Vagina (tissue), 2 donors: ENCODE measurements at regions not wholly inside any gene's neighbourhood (a gene's known extent, or its start where the extent isn't known, plus 50 kb on each side); places are given as distances from the start of the nearest gene placed in this dataset.

ENCODE experiments used
- DNase-seq, 2 donors: peaks; one replicate each; pipeline ENCODE4 v3.0.0-alpha.2; 2017; ENCODE audit errors: extremely low spot score in 2 of 2
- H3K27ac ChIP-seq: fragments of 200-600 bp; sonication (generic); one replicate; pipeline ENCODE4 v1.5.1; 2019
- H3K27me3 ChIP-seq: fragments of 200-600 bp; sonication (generic); one replicate; pipeline ENCODE4 v1.5.1; 2019
- H3K36me3 ChIP-seq, 2 donors: fragments of 200-600 bp; sonication (generic); one replicate each; pipeline ENCODE4 v1.5.1; 2017 to 2019
- H3K4me1 ChIP-seq: fragments of 200-600 bp; sonication (generic); one replicate; pipeline ENCODE4 v1.5.1; 2019
- H3K4me3 ChIP-seq, 2 donors: fragments of 200-600 bp; sonication (generic); 1 replicate in 1 of 2; 2 replicates in 1 of 2; pipeline ENCODE4 v1.5.1; 2016 to 2019
- H3K9me3 ChIP-seq: fragments of 200-600 bp; sonication (generic); one replicate; pipeline ENCODE4 v1.5.1; 2019
- CTCF ChIP-seq, 3 experiments: fragments of 450-650 bp in 2 of 3; fragments of 200-600 bp in 1 of 3; sonication (generic) in 1 of 3; IDR thresholded peaks; one replicate each; pipeline ENCODE4 v1.5.1; 2017 to 2019; ENCODE audit warnings: antibody characterized with exemption in 3 of 3, mild to moderate bottlenecking in 2 of 3, moderate library complexity in 2 of 3
- POLR2A ChIP-seq, 2 donors: fragments of 450-650 bp; IDR thresholded peaks; one replicate each; pipeline ENCODE4 v1.6.1; 2017; ENCODE audit warnings: antibody characterized with exemption in 2 of 2, mild to moderate bottlenecking in 2 of 2, moderate library complexity in 2 of 2
- POLR2AphosphoS5 ChIP-seq, 2 donors: sonication (generic); formaldehyde crosslinking; IDR thresholded peaks; one replicate each; pipeline ENCODE4 v1.9.0; 2017; ENCODE audit warnings: antibody characterized with exemption in 2 of 2, mild to moderate bottlenecking in 2 of 2, low read depth in 1 of 2; ENCODE audit not compliant: insufficient read depth in 1 of 2
- intact Hi-C: fragments of 100-400 bp; cut with DNase I; formaldehyde crosslinking; loops from one replicate; pipeline ENCODE4 v1.15.1; 2023

DNA sequence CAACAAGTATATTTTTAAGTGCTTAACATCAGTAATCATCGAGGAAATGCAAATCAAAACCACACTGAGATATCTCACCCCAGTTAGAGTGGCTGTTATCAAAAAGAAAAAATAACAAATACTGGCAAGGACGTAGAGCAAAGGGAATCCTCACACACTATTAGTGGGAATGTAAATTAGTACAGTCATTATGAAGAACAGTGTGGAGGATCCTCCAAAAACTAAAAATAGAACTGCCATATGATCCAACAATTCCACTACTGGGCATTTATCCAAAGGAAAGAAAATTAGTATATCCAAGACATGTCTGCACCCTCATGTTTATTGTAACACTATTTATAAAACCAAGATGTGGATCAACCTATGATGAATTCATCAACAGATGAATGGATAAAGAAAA is 149.0 kb upstream of the PWP1 start:
- DNase-seq, result no peak
- TF ChIP-seq POLR2AphosphoS5 (IDR thresholded peaks at IDR 0.05; ENCODE audit: insufficient read depth in 1 of 2, low read depth in 1 of 2) (no peak), CTCF (IDR thresholded peaks at IDR 0.05) (no peak), POLR2A (IDR thresholded peaks at IDR 0.05) (no peak)
- no peaks in the 10 kb centered on the region for H3K4me1 ChIP-seq
- H3K27me3 ChIP-seq, result no peaks in the 10 kb centered on the region
- no peaks in the 10 kb centered on the region for H3K36me3 ChIP-seq
- H3K27ac ChIP-seq, result no peak overlapping the region
- no peaks in the 10 kb centered on the region for H3K9me3 ChIP-seq
- no peak overlapping the region for H3K4me3 ChIP-seq
- intact Hi-C loops, result no loop called here

DNA sequence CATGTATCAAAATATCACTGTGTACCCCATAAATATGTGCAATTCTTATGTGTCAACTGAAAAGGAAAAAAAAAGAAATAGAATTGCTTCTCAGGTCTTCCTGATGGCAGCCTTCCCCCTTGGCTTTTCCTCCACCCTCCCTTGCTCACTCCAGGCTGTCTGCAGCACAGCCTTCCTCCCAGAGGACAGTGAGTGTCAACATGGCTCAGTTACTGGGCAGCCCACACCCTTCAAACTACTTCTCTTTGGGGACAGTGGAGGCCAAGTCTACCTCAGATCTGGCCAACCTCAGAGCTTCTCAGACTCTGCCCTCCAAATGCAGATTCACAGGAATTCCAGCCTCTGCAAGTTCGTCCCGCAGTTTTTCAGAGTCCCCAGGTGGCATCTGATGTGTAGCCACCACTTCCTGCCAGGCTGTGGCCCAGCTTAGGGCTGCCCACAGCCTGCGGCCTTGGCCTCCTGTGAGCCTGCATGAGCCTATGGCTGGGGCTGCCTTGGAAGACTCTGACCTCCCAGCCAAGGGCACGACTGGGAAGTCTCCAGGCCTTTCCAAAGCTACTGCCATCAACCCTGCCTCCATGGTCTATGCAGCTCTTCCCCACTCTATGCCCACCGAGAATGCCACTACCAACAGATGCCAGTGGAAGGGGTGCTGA is 148.0 kb upstream of the PWP1 start:
- Histone ChIP-seq H3K36me3 (no peaks in the 10 kb centered on the region), H3K4me1 (no peaks in the 10 kb centered on the region), H3K9me3 (no peaks in the 10 kb centered on the region), H3K27ac (no peak overlapping the region), H3K4me3 (no peak overlapping the region), H3K27me3 (no peaks in the 10 kb centered on the region)
- TF ChIP-seq POLR2AphosphoS5 (IDR thresholded peaks at IDR 0.05; ENCODE audit: insufficient read depth in 1 of 2, low read depth in 1 of 2), result no peak
- intact Hi-C loops, result no loop called here
- no peak for DNase-seq

- H3K27me3 ChIP-seq, result no peaks in the 10 kb centered on the region
- DNase-seq, result no peak
- H3K9me3 ChIP-seq, result no peaks in the 10 kb centered on the region
- H3K27ac ChIP-seq, result no peak overlapping the region
- intact Hi-C loops, result no loop called here
- H3K4me1 ChIP-seq, result no peaks in the 10 kb centered on the region
- no peak for TF ChIP-seq POLR2A (IDR thresholded peaks at IDR 0.05)
- TF ChIP-seq CTCF (IDR thresholded peaks at IDR 0.05), result no peak
- TF ChIP-seq POLR2AphosphoS5 (IDR thresholded peaks at IDR 0.05; ENCODE audit: insufficient read depth in 1 of 2, low read depth in 1 of 2), result no peak
- H3K36me3 ChIP-seq, result no peaks in the 10 kb centered on the region
- no peak overlapping the region for H3K4me3 ChIP-seq
Observed at GRCh38 chr12:107539196-107539939, 146.2 kb upstream of the PWP1 start.

DNA sequence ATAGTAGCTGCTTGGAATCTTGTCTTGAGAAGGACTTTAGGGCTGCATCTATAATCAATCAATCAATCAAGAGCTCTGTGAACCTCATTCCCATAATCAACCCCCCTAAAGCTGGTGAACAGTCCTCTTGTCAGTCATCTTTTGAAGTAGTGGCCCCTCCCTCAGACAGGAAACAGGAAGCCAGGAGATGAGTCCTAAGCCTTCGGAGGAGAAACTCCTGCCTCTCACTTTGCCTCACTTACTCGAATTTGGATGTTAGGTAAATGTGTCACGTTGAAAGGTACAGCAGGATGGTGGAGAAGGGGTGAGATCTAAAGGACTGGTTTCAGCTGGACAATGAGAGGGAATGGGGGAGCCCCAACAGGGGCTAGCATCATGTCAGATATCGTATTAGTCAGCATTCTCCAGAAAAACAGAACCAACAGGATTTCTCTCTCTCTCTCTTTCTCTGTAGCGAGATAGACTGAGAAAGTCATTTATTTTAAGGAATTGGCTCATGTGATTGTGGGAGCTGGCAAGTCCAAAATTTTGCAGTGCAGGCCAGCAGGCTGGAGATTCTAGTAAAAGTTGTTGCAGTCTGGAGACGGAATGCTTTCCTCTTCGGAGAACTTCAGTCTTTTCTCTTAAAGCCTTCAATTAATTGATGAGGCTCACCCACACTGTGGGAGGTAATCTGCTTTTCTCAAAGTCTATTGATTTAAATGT is 144.4 kb upstream of the PWP1 start:
- H3K27ac ChIP-seq, result no peak overlapping the region
- TF ChIP-seq CTCF (IDR thresholded peaks at IDR 0.05) (no peak), POLR2A (IDR thresholded peaks at IDR 0.05) (no peak), POLR2AphosphoS5 (IDR thresholded peaks at IDR 0.05; ENCODE audit: insufficient read depth in 1 of 2, low read depth in 1 of 2) (no peak)
- H3K27me3 ChIP-seq, result no peaks in the 10 kb centered on the region
- peaks cover 14% of the 10 kb centered on the region for H3K4me1 ChIP-seq
- no peak overlapping the region for H3K4me3 ChIP-seq
- no peaks in the 10 kb centered on the region for H3K36me3 ChIP-seq
- intact Hi-C loops, result no loop called here
- DNase-seq, result no peak
- H3K9me3 ChIP-seq, result no peaks in the 10 kb centered on the region

DNA sequence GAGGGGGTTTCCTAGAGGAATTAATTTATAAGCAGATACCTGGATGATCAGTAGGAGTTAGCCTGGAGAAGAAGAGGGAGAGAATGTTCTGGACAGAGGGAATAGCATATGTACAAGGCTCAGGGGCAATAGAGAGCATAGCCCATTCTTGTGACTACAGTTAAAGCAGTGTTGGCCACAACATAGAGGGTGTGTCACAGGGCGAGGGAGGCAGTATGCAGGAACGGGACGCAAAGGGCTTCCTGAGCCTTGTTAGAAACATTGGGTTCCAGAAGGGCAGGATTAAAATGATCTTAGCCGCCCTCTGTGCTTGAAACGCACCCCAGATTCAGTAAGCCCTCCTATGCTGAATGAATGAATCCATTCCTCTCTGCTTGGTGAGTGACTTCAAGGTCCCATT is 142.2 kb upstream of the PWP1 start:
- no peaks in the 10 kb centered on the region for H3K27me3 ChIP-seq
- intact Hi-C loops, result no loop called here
- H3K9me3 ChIP-seq, result no peaks in the 10 kb centered on the region
- H3K36me3 ChIP-seq, result no peaks in the 10 kb centered on the region
- no peak for DNase-seq
- no peak overlapping the region for H3K27ac ChIP-seq
- H3K4me3 ChIP-seq, result no peak overlapping the region
- TF ChIP-seq CTCF (IDR thresholded peaks at IDR 0.05), result no peak
- TF ChIP-seq POLR2AphosphoS5 (IDR thresholded peaks at IDR 0.05; ENCODE audit: insufficient read depth in 1 of 2, low read depth in 1 of 2), result no peak
- TF ChIP-seq POLR2A (IDR thresholded peaks at IDR 0.05), result no peak
- peaks cover 14% of the 10 kb centered on the region for H3K4me1 ChIP-seq
